ENCODE measurements at regions not wholly inside any gene's neighbourhood (a gene's known extent, or its start where the extent isn't known, plus 50 kb on each side); places are given as distances from the start of the nearest gene placed in this dataset.
"Not testable (repeated sequence)": the region's sequence is repeated elsewhere in the genome, so short reads cannot be mapped to it uniquely, and the experiment has no call there.

GRCh38 chr1:239084459-239085080, 301.8 kb upstream of the CHRM3 start:
- peaks cover 2% of the 10 kb centered on the region for H3K9me3 ChIP-seq (replicated peaks; ENCODE audit: control insufficient read depth, insufficient read depth, low read length)
- no peaks in the 10 kb centered on the region for H3K36me3 ChIP-seq (ENCODE audit: control insufficient read depth in 2 of 2, extremely low read depth in 1 of 2, insufficient read depth in 2 of 2, low read length in 2 of 2)
- dilution Hi-C loops (cut with MboI; ENCODE audit: extremely low pct_ligation_motif_present, low sequenced_read_pairs) (no loop called here), intact Hi-C loops (cut with micrococcal nuclease) (no loop called here)
- H3K4me3 ChIP-seq (replicated peaks in 1 of 3; ENCODE audit: insufficient read depth in 1 of 3, low read depth in 1 of 3, low read length in 3 of 3) = no peak overlapping the region
- no TSS peak for BruUV-seq (replicated peaks)
- no peaks in the 10 kb centered on the region for H3K79me2 ChIP-seq (ENCODE audit: control insufficient read depth, insufficient read depth, low read length)
- no peak for FAIRE-seq
- no peak for DNase-seq (ENCODE audit: low read depth, low spot score)
- no peak for TF ChIP-seq MYC (IDR thresholded peaks at IDR 0.05; ENCODE audit: low read depth, low read length)
- TF ChIP-seq GATA2 (IDR thresholded peaks at IDR 0.05; ENCODE audit: insufficient read depth, insufficient read length, low read depth, low read length) = no peak
- TF ChIP-seq POLR2AphosphoS5 (IDR thresholded peaks at IDR 0.05; ENCODE audit: insufficient read depth, low read depth, low read length) = no peak
- no peak for TF ChIP-seq POLR2A (IDR thresholded peaks at IDR 0.05; ENCODE audit: low read depth, low read length)
- no peak overlapping the region for H2AFZ ChIP-seq (ENCODE audit: low read depth, low read length)
- H3K4me2 ChIP-seq (ENCODE audit: insufficient read depth, low read length) = no peak overlapping the region
- no peaks in the 10 kb centered on the region for H3K9me1 ChIP-seq (replicated peaks; ENCODE audit: control insufficient read depth, extremely low read depth, insufficient read depth, low read length)
- no peak overlapping the region for H3K27ac ChIP-seq (ENCODE audit: insufficient read depth, low read depth, low read length)
- no peaks in the 10 kb centered on the region for H3K4me1 ChIP-seq (ENCODE audit: control insufficient read depth, extremely low read depth, insufficient read depth, low read length)
- no peak overlapping the region for H3K9ac ChIP-seq (replicated peaks; ENCODE audit: extremely low read depth, insufficient read depth, low read length)
- H4K20me1 ChIP-seq (replicated peaks; ENCODE audit: control insufficient read depth, extremely low read depth, insufficient read depth, low read length) = no peaks in the 10 kb centered on the region
- CTCF ChIA-PET = no interaction called here
- no peaks in the 10 kb centered on the region for H3K27me3 ChIP-seq (ENCODE audit: control insufficient read depth in 2 of 2, insufficient read depth in 2 of 2, low read length in 2 of 2)
- POLR2A ChIA-PET = no interaction called here

- dilution Hi-C loops (cut with MboI; ENCODE audit: extremely low pct_ligation_motif_present, low sequenced_read_pairs); H3K4me3 ChIP-seq (replicated peaks in 1 of 3; ENCODE audit: insufficient read depth in 1 of 3, low read depth in 1 of 3, low read length in 3 of 3); H3K9ac ChIP-seq (replicated peaks; ENCODE audit: extremely low read depth, insufficient read depth, low read length); H3K27ac ChIP-seq (ENCODE audit: insufficient read depth, low read depth, low read length); CTCF ChIA-PET; BruUV-seq (replicated peaks); POLR2A ChIA-PET; H3K27me3 ChIP-seq (ENCODE audit: control insufficient read depth in 2 of 2, insufficient read depth in 2 of 2, low read length in 2 of 2); H2AFZ ChIP-seq (ENCODE audit: low read depth, low read length); H3K36me3 ChIP-seq (ENCODE audit: control insufficient read depth in 2 of 2, extremely low read depth in 1 of 2, insufficient read depth in 2 of 2, low read length in 2 of 2); intact Hi-C loops (cut with micrococcal nuclease); H3K9me3 ChIP-seq (replicated peaks; ENCODE audit: control insufficient read depth, insufficient read depth, low read length); H3K79me2 ChIP-seq (ENCODE audit: control insufficient read depth, insufficient read depth, low read length); FAIRE-seq; DNase-seq (ENCODE audit: low read depth, low spot score); H3K4me1 ChIP-seq (ENCODE audit: control insufficient read depth, extremely low read depth, insufficient read depth, low read length); H4K20me1 ChIP-seq (replicated peaks; ENCODE audit: control insufficient read depth, extremely low read depth, insufficient read depth, low read length); H3K9me1 ChIP-seq (replicated peaks; ENCODE audit: control insufficient read depth, extremely low read depth, insufficient read depth, low read length); H3K4me2 ChIP-seq (ENCODE audit: insufficient read depth, low read length): not testable (repeated sequence)
These were observed 304.4 kb upstream of the CHRM3 start for GRCh38 chr1:239081947-239082346.

Measured in endothelial cell of umbilical vein (primary cell).